HepG2 (cell line): ENCODE measurements at regions not wholly inside any gene's neighbourhood (a gene's known extent, or its start where the extent isn't known, plus 50 kb on each side); places are given as distances from the start of the nearest gene placed in this dataset.

Source experiments
- ATAC-seq: fragments of 200-7000 bp; cut with Tn5 transposase; 3 replicates; pipeline ENCODE4 v1.9.1; 2020; ENCODE audit warnings: mild to moderate bottlenecking, moderate library complexity
- BruUV-seq: library from RNA; stranded (reverse); fragments of 400-500 nt; replicated peaks from 2 replicates; lab custom pipeline; 2021; lab: Mats Ljungman, UMichigan
- CTCF ChIA-PET: fragments of 300-600 bp; formaldehyde crosslinking; extraction: SDS; loops from one replicate; lab custom pipeline; 2021; ENCODE audit warnings: low total read pairs, inconsistent platforms, low intra/inter-chr PET ratio; lab: Yijun Ruan, JAX
- POLR2A ChIA-PET: fragments of 350-600 bp; sonication (Branson Sonifier 250); formaldehyde crosslinking; loops from one replicate; lab custom pipeline; 2020; ENCODE audit warnings: antibody characterized with exemption, inconsistent platforms; lab: Yijun Ruan, JAX
- DNase-seq: peaks from one replicate; pipeline ENCODE4 v3.0.0-alpha.2; 2015; ENCODE audit warnings: low spot score
- FAIRE-seq: peaks from 3 replicates; lab custom pipeline; 2011; peaks lifted over from hg19 to GRCh38; lab: Jason Lieb, UNC
- H2AFZ ChIP-seq: one replicate; pipeline ENCODE4 v1.6.1; 2011; ENCODE audit warnings: low read length, inconsistent platforms
- H3K27ac ChIP-seq: fragments of 300-600 bp; 3 replicates; pipeline ENCODE4 v1.8.0; 2011; ENCODE audit warnings: mixed run types, mild to moderate bottlenecking, mixed read lengths, low read length, inconsistent platforms; ENCODE audit not compliant: insufficient read depth; ENCODE audit errors: extremely low read length
- H3K27me3 ChIP-seq, 2 experiments: fragments of 200-600 bp in 1 of 2; 2 replicates in 1 of 2; 3 replicates in 1 of 2; pipeline versions ENCODE4 v1.6.0 to v1.8.0; 2011; ENCODE audit warnings: low read length in 2 of 2, mild to moderate bottlenecking in 2 of 2, moderate library complexity in 2 of 2, inconsistent platforms in 1 of 2; ENCODE audit not compliant: insufficient read depth in 2 of 2, control insufficient read depth in 1 of 2
- H3K36me3 ChIP-seq, 2 experiments: fragments of 200-600 bp in 1 of 2; replicated peaks in 1 of 2; 2 replicates in 1 of 2; 3 replicates in 1 of 2; pipeline versions ENCODE4 v1.5.1 to v1.8.0; 2011; ENCODE audit warnings: low read length in 2 of 2, inconsistent platforms in 1 of 2; ENCODE audit not compliant: insufficient read depth in 2 of 2, control insufficient read depth in 1 of 2
- H3K4me1 ChIP-seq: 2 replicates; pipeline ENCODE4 v1.5.1; 2012; ENCODE audit warnings: low read length, inconsistent platforms; ENCODE audit not compliant: insufficient read depth
- H3K4me2 ChIP-seq: 2 replicates; pipeline ENCODE4 v1.6.0; 2011; ENCODE audit warnings: low read depth, low read length, inconsistent platforms
- H3K4me3 ChIP-seq, 3 experiments: fragments of 200-600 bp in 1 of 3; sonication (generic), shearing (Covaris generic) in 1 of 3; replicated peaks in 1 of 3; 2 replicates each; pipeline ENCODE4 v1.5.1; 2011 to 2016; ENCODE audit warnings: low read length in 3 of 3, inconsistent platforms in 2 of 3, low read depth in 2 of 3, mild to moderate bottlenecking in 2 of 3, control low read depth in 1 of 3, mixed read lengths in 1 of 3; ENCODE audit not compliant: insufficient read depth in 1 of 3
- H3K79me2 ChIP-seq: one replicate; pipeline ENCODE4 v1.6.1; 2011; ENCODE audit warnings: low read length, inconsistent platforms; ENCODE audit not compliant: insufficient read depth
- H3K9ac ChIP-seq: 2 replicates; pipeline ENCODE4 v1.6.0; 2011; ENCODE audit warnings: mild to moderate bottlenecking, low read depth, low read length, inconsistent platforms; ENCODE audit not compliant: insufficient read depth
- H3K9me3 ChIP-seq: 2 replicates; pipeline ENCODE4 v1.5.1; 2012; ENCODE audit warnings: mild to moderate bottlenecking, low read length
- H4K20me1 ChIP-seq: 2 replicates; pipeline ENCODE4 v1.6.0; 2011; ENCODE audit warnings: inconsistent platforms, mild to moderate bottlenecking, low read length, moderate library complexity; ENCODE audit not compliant: insufficient read depth
- AKAP8 ChIP-seq: sonication (generic); formaldehyde crosslinking; IDR thresholded peaks from 2 replicates; pipeline ENCODE4 v1.5.1; 2020; ENCODE audit warnings: mild to moderate bottlenecking, missing genetic modification reagents
- GABPB1 ChIP-seq: IDR thresholded peaks from 2 replicates; pipeline ENCODE4 v1.6.1; 2016; ENCODE audit warnings: mild to moderate bottlenecking, missing genetic modification reagents, moderate library complexity, missing compliant biosample characterization
- HIC2 ChIP-seq: sonication (generic); formaldehyde crosslinking; IDR thresholded peaks from 2 replicates; pipeline ENCODE4 v1.9.0; 2022; ENCODE audit warnings: low read depth, missing genetic modification reagents
- HMG20A ChIP-seq: IDR thresholded peaks from 2 replicates; pipeline ENCODE4 v1.6.1; 2016; ENCODE audit warnings: borderline replicate concordance
- KDM2A ChIP-seq: sonication (generic); formaldehyde crosslinking; IDR thresholded peaks from 2 replicates; pipeline ENCODE4 v1.4.0; 2020; ENCODE audit warnings: low read depth, missing genetic modification reagents, borderline replicate concordance
- SKIL ChIP-seq: sonication (generic); formaldehyde crosslinking; IDR thresholded peaks from 2 replicates; pipeline ENCODE4 v1.8.0; 2022; ENCODE audit warnings: missing genetic modification reagents, mild to moderate bottlenecking, moderate library complexity, borderline replicate concordance
- SMAD9 ChIP-seq: sonication (generic); formaldehyde crosslinking; IDR thresholded peaks from 2 replicates; pipeline ENCODE4 v1.5.1; 2020; ENCODE audit warnings: mild to moderate bottlenecking, missing genetic modification reagents
- SNAPC5 ChIP-seq: sonication (generic); formaldehyde crosslinking; IDR thresholded peaks from 2 replicates; pipeline ENCODE4 v1.8.1; 2023; ENCODE audit warnings: mild to moderate bottlenecking, missing genetic modification reagents, borderline replicate concordance
- WIZ ChIP-seq: sonication (generic); formaldehyde crosslinking; IDR thresholded peaks from 2 replicates; pipeline ENCODE4 v1.5.1; 2020; ENCODE audit warnings: mild to moderate bottlenecking, missing genetic modification reagents
- ZNF460 ChIP-seq: sonication (generic); formaldehyde crosslinking; IDR thresholded peaks from 2 replicates; pipeline ENCODE4 v1.5.1; 2020; ENCODE audit warnings: missing genetic modification reagents, mild to moderate bottlenecking, borderline replicate concordance
- ZNF75D ChIP-seq: sonication (generic); formaldehyde crosslinking; IDR thresholded peaks from 2 replicates; pipeline ENCODE4 v1.8.1; 2023; ENCODE audit warnings: missing genetic modification reagents, mild to moderate bottlenecking, borderline replicate concordance
- WGBS: methylation state at CpG from one replicate; pipeline ENCODE4 v1.1.6; 2017; ENCODE audit warnings: low lambda C conversion rate; 5-methylcytosine and 5-hydroxymethylcytosine counted together
- in situ Hi-C: cut with HindIII; loops from 2 replicates; pipeline ENCODE4 v1.10.0; 2017; ENCODE audit warnings: low pct_unique_long_range_greater_than_20kb; ENCODE audit not compliant: extremely low pct_ligation_motif_present
- intact Hi-C: fragments of 100-400 bp; cut with micrococcal nuclease; formaldehyde crosslinking; loops from one replicate; pipeline ENCODE4 v1.10.0; 2022; ENCODE audit not compliant: unreplicated experiment
- TF ChIP-seq, protein P1 (sequence below): sonication (generic); formaldehyde crosslinking; conservative IDR thresholded peaks from 2 replicates; pipeline ENCODE4 v1.4.0; 2020; ENCODE audit warnings: mild to moderate bottlenecking, missing genetic modification reagents, moderate library complexity
- TF ChIP-seq, protein P2 (sequence below): sonication (generic); formaldehyde crosslinking; IDR thresholded peaks from 2 replicates; pipeline ENCODE4 v1.4.0; 2020; ENCODE audit warnings: missing genetic modification reagents

- no peak for TF ChIP-seq SKIL (CRISPR knock-in tag)
- TF ChIP-seq, protein P1, sequence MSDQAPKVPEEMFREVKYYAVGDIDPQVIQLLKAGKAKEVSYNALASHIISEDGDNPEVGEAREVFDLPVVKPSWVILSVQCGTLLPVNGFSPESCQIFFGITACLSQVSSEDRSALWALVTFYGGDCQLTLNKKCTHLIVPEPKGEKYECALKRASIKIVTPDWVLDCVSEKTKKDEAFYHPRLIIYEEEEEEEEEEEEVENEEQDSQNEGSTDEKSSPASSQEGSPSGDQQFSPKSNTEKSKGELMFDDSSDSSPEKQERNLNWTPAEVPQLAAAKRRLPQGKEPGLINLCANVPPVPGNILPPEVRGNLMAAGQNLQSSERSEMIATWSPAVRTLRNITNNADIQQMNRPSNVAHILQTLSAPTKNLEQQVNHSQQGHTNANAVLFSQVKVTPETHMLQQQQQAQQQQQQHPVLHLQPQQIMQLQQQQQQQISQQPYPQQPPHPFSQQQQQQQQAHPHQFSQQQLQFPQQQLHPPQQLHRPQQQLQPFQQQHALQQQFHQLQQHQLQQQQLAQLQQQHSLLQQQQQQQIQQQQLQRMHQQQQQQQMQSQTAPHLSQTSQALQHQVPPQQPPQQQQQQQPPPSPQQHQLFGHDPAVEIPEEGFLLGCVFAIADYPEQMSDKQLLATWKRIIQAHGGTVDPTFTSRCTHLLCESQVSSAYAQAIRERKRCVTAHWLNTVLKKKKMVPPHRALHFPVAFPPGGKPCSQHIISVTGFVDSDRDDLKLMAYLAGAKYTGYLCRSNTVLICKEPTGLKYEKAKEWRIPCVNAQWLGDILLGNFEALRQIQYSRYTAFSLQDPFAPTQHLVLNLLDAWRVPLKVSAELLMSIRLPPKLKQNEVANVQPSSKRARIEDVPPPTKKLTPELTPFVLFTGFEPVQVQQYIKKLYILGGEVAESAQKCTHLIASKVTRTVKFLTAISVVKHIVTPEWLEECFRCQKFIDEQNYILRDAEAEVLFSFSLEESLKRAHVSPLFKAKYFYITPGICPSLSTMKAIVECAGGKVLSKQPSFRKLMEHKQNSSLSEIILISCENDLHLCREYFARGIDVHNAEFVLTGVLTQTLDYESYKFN (CRISPR knock-in tag): peak; percentile 47; the same call in 1 of the 2 replicates
- TF ChIP-seq, all 625 proteins: peak for 11
These were observed 50.0 kb upstream of the RNU6ATAC start (continued) for GRCh38 chr9:134214386-134214765.

DNA sequence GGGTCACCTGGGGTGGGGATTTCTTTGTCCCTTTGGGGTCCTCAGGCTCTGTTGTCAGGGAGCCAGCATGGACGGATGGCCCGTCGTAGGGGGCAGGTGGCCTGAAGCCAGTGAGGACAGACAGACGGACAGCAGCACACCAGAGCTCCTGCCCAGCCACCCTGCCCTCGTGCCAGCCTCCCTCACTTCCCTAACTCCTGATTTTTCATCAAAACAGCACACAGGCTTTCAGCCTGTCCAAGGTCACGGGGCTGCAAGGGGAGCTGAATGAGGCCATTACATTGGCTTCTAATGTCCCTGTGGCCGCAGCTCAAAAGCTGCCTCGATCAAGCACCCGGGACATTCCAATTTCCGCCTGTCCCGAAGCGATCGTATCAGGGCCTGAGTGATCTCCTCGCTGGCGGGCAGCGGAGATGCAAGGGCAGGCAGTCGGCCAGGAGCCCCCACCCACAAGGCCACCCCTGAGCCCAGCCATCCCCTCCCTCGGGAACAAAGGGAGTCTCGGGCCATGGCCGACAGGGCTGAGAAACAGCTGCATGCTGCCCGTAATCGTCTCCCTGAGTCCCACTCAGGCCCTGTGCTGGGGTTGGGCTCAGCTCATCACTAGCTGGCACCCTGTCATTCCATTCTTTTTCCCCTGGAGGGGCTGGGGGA is 50.5 kb upstream of the RNU6ATAC start:
- Histone ChIP-seq H3K4me3 (peak overlapping the region in 2 of 3 experiments; percentile 17 to 67; a peak in 3 of 6 replicates), H3K27me3 (peaks cover 3 to 6% of the 10 kb centered on the region in 2 experiments; a peak in 3 of 5 replicates), H3K9ac (peak overlapping the region; percentile 30; the same call in 1 of the 2 replicates), H3K9me3 (no peaks in the 10 kb centered on the region), H3K36me3 (no peaks in the 10 kb centered on the region), H4K20me1 (no peaks in the 10 kb centered on the region), H3K4me2 (peak overlapping the region; percentile 85), H3K79me2 (no peaks in the 10 kb centered on the region), H3K4me1 (peaks cover 57% of the 10 kb centered on the region), H2AFZ (no peak overlapping the region), H3K27ac (peak overlapping the region; percentile 14)
- WGBS: 43% methylated on average over 13 of the region's 22 CpGs
- in situ Hi-C loops (loop anchor here (5.0 kb wide), 1 partner anchor 38 kb away; no protein-coding TSS in a partner anchor), intact Hi-C loops (loop anchor here (5.0 kb wide), 1 partner anchor 43 kb away; no protein-coding TSS in a partner anchor)
- CTCF ChIA-PET: no interaction called here
- DNase-seq: peak; percentile 19
- no peak for FAIRE-seq
- BruUV-seq: no TSS peak
- POLR2A ChIA-PET: interaction anchor here (0.7 kb wide), 1 partner anchor 113 kb away, joined by 3 read pairs; no protein-coding TSS in a partner anchor
- peak; percentile 27 for ATAC-seq
- TF ChIP-seq GABPB1 (CRISPR knock-in tag): 0 out of 2 replicates have a peak, but pooled peaks have one; percentile 9
- no peak for TF ChIP-seq SMAD9 (CRISPR knock-in tag)
- TF ChIP-seq HIC2 (CRISPR knock-in tag): peak; percentile 13; the same call in 1 of the 2 replicates
- no peak for TF ChIP-seq SNAPC5
- TF ChIP-seq WIZ (CRISPR knock-in tag): 0 out of 2 replicates have a peak, but pooled peaks have one; percentile 18
- no peak for TF ChIP-seq ZNF460 (CRISPR knock-in tag)
- no peak for TF ChIP-seq KDM2A (CRISPR knock-in tag)
- no peak for TF ChIP-seq ZNF75D (CRISPR knock-in tag)
- no peak for TF ChIP-seq HMG20A
- TF ChIP-seq, protein P2, sequence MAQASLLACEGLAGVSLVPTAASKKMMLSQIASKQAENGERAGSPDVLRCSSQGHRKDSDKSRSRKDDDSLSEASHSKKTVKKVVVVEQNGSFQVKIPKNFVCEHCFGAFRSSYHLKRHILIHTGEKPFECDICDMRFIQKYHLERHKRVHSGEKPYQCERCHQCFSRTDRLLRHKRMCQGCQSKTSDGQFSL (CRISPR knock-in tag): 0 out of 2 replicates have a peak, but pooled peaks have one; percentile 23
- TF ChIP-seq AKAP8: no peak
